ENCODE measurements at regions not wholly inside any gene's neighbourhood (a gene's known extent, or its start where the extent isn't known, plus 50 kb on each side); places are given as distances from the start of the nearest gene placed in this dataset.
"Not testable (repeated sequence)": the region's sequence is repeated elsewhere in the genome, so short reads cannot be mapped to it uniquely, and the experiment has no call there.

DNA sequence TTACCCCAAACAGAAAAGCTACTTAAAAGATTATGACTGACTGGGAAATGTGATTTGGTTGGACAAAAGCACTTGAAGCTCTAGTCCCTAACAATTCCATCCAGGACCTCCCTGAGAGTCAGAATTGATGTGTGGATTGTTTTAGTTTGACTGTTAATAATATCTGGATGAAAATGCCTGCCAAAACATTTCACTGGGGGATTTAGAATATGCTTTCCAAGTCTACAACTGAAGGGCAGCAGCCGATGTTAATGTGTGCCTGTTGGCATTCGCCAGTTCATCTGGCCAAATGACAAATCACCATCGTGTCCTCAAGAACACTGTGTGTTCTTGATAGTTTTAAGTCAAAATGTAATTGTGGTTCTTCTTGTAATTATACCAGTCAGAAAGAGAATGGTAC lies 76.0 kb upstream of the TSC22D1 start:
- DNase-seq, result no peak

DNA sequence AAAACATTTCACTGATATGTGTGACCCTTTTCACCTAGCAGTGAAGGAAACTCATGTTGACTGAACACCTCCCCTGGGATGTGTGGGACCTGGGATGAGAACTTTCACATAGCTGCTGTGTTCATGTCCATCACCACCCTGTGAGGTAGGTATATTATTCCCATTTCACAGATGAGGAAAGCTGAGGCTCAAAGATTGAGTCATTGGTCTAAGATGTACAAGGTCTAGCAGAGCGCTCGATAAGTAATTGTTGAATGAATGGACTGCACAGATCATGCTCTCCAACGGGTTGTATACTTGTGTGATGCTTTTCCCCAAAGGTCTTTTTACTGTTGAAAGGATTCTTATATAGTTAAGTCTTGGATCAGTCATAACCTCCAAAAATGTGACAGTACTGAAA lies 75.6 kb upstream of the TSC22D1 start:
- DNase-seq, result no peak

DNA sequence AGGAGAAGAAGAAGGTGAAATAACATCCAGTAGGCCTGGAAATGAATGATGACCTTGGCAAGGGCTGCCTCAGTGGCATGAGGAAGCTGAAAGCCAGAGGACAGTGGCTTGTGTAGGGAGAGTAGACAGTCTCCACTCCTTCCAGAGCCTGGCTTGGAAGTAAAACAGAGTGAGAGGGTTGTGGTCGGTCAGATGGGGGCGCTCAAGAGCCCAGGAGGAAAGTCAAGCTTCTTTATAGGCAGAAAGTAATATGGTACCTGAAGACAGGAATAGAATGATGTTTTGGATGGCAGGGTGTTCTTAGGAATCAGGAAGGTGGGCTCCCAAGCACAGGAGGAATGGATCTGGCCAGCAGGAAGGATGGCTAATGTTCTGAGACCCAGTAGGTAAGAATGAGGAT lies 75.1 kb upstream of the TSC22D1 start:
- DNase-seq, result no peak

DNA sequence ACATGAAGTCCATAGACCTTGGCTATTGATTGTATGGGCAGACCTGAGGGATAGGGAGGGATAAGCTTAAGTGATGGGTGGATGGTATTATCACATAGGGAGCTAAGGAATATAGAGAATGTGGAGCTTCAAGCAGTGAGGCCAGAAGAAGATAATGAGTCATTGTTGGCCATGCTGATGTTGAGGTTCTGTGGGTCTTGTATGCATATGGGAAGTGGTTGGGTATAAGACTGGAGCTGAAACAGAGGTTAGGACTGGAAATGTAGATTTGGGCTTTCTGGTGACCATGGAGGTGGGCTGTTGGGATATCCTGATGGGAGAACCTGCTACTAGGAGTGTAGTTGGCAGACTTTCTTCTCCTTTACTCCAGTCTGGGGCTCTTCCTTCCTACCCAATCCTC lies 73.7 kb upstream of the TSC22D1 start:
- no peak for DNase-seq

DNA sequence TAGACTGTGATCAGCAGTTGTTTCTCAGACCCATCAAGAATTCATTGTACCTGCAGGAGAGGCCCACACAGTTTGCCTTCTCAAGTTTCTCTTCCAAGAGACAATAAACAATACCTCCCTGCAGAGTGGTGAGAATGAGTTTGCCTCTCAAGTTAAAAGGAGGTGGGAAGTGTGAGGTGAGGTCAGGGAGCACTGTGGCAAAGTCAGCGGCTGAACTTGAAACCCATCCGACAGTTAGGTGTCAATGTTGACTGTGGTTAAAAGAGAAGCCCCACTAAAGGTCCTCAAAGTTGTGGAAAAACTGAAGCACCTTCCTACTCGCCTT lies 72.9 kb upstream of the TSC22D1 start:
- no peak for DNase-seq

DNA sequence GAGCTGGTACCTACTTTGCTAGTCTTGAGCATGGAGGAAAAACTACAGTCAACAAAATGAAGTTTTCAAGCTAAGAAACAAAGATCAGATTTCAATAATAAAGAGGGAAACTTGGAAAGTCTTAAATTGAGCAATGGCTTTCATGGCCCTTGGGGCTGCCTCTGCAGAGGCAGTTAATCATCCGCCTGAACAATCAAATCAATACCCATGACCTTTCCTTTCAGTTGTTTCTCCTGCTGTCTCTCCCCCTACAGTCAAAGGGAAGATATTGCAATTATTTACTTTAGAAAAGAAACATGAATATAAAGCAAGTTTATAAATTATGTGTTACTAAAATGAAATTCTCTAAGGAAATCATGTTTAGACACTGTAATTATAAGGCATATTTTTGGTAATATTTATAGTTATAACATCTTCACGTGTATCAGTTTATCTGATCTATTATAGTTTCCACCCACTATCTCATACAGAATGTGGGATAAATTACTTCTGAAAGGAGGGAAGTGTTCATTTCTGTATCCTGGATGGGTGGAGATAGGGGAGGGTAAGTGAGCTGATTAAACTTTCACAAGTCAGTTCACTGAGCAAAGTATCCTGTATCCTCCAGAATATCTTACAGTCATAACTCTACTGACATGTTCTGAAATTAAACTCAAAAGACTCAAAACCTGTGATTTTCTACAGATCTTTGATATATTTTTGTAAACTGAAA lies 72.4 kb upstream of the TSC22D1 start:
- no peak for DNase-seq

DNA sequence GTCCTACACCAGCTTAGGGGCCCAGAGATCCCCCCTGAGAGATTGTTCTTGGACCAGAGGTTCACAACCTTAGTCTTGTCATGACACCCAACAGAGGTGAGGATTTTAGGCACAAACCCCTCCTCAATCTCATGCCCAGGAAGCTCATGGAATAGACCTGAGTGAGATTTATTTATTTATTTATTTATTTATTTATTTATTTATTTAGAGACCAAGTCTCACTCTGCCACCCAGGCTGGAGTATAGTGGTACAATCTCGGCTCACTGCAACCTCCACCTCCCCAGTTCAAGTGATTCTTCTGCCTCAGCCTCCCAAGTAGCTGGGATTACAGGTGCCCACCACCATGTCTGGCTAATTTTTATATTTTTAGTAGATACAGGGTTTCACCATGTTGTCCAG lies 71.4 kb upstream of the TSC22D1 start:
- not testable (repeated sequence) for DNase-seq

DNA sequence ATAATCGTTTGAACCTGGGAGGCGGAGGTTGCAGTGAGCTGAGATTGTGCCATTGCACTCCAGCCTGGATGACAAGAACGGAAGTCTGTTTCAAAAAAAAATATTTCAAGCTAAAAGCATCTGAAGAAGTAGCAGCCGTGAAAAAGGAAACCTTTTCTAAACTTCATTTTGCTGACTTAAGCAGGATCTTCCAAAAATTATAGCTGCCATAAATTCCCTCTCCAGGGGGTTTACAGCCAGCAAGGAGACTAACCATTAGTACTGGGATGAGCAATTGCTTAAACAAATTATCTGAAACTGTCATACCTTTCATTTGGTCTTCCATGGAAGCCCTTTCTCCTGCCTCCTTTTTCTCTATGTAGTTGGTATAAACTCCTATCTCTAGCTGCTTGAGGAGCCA lies 69.9 kb upstream of the TSC22D1 start:
- no peak for DNase-seq

DNA sequence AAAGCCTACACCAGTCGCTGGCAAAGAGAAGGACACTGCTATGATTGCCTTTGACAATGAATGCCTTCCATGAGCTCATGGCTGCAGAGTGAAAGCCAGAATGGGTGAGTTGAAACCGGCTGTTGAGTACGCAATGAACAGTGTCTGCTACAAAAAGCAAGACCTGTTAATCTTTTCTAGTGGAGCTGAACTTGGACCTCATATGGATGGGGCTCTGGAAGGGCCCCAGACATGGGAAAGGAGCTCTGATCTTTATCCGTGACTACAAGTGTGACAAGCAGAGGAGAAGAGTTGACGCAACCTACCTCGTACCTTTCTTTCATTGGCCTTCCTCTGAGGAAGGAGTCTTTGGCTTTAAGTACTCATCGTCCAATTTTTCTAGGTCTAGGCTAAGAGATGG lies 67.1 kb upstream of the TSC22D1 start:
- no peak for DNase-seq

DNA sequence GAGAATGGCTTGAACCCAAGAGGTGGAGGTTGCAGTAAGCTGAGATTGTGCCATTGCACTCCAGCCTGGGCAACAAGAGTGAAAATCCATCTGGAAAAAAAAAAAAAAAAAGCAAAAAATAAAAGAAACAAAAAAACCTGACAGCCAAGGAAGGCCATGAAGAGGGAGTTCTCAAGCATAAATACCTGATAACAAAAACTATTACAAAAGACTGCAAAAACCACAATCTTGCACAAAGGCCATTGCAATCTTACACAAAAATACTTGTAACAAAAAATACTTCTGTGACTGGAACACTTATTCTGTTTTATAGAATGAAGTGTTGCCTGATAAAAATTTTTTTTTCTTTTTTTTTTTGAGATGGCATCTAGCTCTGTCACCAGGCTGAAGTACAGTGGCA lies 61.5 kb upstream of the TSC22D1 start:
- no peak for DNase-seq

DNA sequence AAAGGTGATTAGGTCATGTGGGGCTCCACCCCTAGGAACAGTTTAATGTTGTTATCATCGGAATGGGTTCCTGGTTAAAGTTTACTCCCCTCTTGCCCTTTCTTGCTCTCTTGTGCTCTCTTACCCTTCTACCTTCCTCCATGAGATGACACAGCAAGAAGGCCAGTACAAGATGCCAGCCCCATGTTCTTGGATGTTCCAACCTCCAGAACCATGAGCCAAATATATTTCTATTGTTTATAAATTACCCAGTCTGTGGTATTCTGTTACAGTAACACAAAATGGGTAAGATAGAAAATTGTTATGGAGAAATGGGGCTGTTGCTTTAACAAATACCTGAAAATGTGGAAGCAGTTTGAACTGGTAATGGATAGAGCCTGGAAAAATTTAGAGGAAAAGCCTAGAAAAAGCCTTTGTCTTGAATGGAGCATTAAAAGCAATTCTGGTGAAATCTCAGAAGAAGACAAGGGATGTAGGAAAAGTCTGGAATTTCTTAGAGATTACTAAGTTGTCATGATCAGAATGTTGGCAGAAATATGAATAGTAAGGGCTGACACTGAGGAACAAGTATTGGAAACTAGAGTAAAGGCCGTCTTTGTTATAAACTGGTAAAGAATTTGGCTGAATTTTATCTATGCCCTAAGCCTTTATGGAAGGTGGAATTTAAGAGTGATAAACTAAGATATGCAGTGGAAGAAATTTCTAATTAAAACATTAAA lies 53.5 kb upstream of the TSC22D1 start:
- no peak for DNase-seq

DNA sequence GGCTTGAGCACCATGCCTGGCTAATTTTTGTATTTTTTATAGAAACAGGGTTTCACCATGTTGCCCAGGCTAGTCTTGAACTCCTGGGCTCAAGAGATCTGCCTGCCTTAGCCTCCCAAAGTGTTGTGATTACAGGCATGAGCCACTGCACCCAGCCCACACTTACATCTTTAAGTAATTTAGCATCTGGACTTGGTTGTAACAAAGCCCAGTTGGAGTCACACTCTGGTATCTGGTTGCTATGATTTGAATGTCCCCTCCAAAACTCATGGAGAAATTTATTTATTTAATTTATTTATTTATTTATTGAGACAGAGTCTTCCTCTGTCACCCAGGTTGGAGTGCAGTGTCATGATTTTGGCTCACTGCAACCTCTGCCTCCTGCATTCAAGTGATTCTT lies 52.7 kb upstream of the TSC22D1 start:
- DNase-seq, result not testable (repeated sequence)

DNA sequence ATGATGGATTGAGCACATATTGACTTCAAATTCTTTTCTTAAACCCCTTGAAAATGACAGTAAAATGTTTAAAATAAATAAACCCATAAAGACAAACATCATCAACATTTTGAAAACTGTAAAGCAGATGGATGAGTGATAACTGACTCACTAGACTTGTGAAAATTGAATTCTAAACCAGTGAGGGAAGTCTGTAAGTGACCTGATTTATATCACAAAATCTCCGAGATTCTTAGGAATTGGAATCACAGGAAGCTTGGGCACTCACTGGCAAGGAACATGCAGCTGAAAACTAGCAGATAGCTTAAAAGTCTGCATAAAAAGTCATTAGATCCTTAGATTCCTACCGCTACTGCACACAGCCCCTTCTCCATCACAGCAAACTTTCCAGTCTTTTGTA lies 51.3 kb upstream of the TSC22D1 start:
- DNase-seq, result no peak

DNA sequence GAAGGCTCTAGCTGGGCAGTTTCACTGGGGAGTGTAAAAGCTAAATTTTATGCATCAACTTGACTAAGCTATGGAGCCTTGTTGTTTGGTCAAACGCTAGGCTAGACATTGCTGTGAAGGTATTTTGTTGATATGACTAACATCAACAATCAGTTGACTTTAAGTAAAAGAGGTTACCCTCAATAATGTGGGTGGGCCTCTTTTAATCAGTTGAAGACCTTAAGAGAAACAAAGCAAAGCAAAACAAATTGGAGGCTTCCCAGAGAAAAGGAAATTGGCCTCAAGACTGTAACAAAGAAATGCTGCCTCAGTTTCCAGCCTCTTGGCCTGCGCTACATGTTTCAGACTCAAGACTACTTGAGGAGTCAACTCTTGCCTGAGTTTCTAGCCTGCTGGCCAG lies 50.0 kb upstream of the TSC22D1 start:
- DNase-seq, result no peak

Data from DMS153 (cell line).